Activated effector memory CD4-positive, alpha-beta T cell treated with anti-CD3 and anti-CD28 coated beads, Interleukin-2, amount 50 U/mL, for 16 hours (primary cell): ENCODE measurements at regions not wholly inside any gene's neighbourhood (a gene's known extent, or its start where the extent isn't known, plus 50 kb on each side); places are given as distances from the start of the nearest gene placed in this dataset.
"Not testable (repeated sequence)": the region's sequence is repeated elsewhere in the genome, so short reads cannot be mapped to it uniquely, and the experiment has no call there.

Experiments used
- DNase-seq: peaks from one replicate; pipeline ENCODE4 v3.0.0-alpha.2; 2020

DNA sequence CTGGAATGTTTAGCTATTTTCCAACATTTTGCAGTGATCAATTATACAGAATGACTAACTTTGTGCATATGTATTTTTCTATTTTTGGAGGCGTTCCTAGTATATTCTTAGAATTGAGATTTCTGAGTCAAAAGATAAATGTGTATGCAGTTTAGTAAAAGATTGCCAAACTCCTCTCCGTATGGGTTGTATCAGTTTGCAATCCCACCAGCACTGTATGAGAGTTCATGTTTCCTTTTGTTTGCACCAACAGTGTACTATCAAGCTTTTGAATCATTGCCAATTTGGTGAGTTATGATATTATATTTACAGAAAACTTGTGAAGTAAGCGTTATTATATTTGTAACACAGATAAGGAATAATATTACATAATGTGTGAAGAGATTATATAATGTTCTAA is 658.7 kb downstream of the JRKL start:
- no peak for DNase-seq

DNA sequence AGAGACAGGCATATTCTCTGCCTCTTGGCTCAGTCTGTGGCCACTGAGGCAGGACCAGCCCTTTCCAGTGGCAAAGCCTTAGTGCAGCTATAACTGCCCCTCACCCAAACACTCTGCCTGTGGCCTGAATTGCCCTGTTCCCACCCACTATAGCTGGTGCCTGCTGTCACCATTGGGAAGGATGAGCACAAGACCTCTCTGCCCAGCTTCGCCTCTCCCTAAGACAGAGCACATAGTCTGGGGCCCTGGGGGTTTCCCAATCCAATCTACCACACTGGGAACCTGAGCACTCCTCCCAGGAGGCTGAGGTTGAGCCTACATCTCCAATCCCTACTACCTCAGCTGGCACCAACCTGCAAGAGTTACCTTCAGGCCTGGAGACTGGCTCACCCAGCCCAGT is 670.4 kb downstream of the JRKL start:
- DNase-seq = no peak

DNA sequence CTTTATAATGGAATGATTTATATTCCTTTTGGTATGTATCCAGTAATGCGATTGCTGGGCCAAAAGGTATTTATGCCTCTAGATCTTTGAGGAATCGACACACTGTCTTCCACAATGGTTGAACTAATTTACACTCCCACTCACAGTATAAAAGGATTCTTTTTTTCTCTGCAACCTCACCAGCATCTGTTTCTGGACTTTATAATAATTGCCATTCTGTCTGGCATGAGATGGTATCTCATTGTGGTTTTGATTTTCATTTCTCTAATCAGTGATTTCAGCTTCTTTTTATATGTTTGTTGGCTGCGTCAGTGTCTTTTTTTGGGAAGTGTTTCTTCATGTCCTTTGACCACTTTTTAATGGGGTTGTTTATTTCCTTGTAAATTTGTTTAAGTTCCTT is 679.3 kb downstream of the JRKL start:
- no peak for DNase-seq

DNA sequence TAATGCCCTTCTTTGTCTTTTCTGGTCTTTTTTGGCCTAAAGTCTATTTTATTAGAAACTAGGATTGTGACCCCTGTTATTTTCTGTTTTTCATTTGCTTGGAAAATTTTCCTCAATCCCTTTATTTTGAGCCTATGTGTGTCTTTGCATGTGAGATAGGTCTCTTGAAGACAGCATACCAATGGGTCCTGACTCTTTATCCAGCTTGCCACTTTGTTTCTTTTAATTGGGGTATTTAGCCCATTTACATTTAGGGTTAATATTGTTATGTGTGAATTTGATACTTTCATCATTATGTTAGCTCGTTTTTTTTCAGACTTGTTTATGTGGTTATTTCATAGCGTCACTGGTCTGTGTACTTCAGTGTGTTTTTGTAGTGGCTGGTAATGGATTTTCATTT is 682.6 kb downstream of the JRKL start:
- no peak for DNase-seq

DNA sequence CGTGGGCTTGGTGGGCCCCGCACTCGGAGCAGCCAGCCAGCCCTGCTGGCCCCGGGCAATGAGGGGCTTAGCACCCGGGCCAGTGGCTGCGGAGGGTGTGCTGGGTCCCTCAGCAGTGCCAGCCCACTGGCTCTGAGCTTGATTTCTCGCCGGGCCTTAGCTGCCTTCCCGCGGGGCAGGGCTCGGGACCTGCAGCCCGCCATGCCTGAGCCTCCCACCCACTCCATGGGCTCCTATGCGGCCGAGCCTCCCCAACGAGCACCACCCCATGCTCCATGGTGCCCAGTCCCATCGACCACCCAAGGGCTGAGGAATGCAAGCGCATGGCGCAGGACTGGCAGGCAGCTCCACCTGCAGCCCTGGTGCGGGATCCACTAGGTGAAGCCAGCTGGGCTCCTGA is 686.9 kb downstream of the JRKL start:
- not testable (repeated sequence) for DNase-seq

DNA sequence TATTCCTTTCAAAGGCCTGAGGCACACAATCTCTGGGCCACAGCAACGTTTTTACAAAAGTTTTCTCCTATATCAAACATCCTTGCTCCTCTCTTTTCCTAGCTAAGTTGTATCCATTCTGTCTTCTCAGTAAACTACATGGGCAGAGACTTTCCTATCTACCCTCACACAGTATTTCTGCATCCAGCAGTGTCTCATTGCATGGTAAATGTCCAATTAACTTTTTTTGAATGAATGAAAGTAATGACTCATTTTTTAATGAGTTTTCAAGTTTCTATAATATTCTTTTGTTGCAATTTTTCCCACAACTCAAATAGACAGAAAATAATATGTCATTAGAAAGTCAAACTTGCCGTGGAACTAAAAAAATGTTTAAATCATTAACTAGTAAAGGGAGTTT is 688.6 kb downstream of the JRKL start:
- DNase-seq = no peak

DNA sequence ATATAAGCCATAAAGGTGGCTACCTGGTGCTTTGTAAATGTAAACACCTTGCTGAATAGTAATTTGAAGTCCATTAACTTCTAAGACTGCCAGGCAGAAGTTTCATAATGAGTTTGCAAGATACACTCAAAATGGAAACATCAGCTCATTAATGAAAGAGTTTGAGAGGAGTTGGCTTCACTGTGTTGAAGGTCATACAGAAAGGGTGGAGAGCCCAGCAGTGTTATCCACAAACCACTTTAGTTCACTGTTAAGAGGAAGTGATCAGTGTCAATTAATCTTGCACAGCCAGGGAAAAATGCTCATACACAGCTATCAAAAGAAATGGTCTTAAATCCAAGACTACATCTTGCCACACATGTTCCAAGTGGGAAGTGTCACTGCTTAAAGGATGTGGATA is 689.4 kb downstream of the JRKL start:
- DNase-seq = no peak

DNA sequence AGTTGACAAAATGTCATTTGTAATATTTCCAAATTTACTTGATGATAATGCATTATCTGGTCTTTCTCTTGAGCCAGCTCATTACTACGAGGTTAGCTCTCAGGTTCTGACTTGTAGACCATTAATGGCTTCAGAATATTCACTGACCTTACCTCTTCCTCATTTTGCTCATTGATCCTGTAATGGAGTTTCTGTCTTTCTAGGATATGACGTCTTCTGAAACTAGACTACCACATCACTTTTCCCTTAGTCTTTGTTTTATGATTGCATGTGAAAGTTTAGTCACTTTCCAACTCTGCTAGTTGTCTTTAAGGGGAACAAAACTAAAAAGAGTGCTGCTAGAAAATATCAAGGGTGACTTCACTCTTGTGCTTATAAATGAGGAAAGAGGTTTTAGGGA is 697.6 kb downstream of the JRKL start:
- DNase-seq = no peak

DNA sequence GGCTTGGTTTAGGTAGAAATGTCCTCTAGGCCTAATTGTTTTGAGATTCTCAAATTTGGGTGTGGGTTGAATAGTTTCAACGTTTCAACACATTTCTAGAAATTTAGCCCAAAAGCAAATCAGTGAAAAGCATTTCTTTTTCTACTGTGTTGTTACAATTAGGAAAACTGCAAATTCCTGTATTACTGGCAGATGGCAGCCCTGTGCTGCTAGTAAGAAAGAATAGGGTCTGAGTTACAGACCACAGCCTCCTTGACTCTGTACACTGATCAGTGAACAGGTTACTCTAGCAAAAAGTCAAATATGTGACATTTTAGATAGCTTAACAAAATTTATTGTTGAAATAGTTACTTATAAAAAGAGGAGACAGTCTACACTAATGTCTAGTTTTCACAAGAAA is 703.0 kb downstream of the JRKL start:
- DNase-seq = no peak

DNA sequence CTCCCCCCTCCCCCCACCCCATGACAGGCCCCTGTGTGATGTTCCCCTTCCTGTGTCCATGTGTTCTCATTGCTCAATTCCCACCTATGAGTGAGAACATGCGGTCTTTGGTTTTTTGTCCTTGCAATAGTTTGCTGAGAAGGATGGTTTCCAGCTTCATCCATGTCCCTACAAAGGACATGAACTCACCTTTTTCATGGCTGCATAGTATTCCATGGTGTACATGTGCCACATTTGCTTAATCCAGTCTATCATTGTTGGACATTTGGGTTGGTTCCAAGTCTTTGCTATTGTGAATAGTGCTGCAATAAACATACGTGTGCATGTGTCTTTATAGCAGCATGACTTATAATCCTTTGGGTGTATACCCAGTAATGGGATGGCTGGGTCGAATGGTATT is 712.4 kb downstream of the JRKL start:
- DNase-seq = not testable (repeated sequence)

DNA sequence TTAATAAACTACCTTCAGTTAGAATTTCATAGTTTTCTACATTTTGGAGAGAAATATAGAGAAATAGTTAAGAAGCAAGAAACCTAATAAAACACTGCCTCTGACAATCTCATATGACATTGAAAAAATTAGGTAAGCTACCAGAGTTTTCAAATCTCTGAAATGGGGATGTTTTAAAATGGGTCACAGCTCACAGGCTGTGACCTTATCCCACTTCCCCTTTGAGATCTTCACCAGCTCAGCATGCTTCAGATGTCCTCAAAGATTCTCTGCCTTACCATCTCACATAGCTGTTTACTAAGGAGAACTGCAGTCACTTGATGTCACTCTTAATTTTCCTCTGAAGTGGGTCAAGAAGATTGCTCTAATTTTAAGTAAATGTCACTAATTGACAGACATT is 717.8 kb downstream of the JRKL start:
- no peak for DNase-seq

DNA sequence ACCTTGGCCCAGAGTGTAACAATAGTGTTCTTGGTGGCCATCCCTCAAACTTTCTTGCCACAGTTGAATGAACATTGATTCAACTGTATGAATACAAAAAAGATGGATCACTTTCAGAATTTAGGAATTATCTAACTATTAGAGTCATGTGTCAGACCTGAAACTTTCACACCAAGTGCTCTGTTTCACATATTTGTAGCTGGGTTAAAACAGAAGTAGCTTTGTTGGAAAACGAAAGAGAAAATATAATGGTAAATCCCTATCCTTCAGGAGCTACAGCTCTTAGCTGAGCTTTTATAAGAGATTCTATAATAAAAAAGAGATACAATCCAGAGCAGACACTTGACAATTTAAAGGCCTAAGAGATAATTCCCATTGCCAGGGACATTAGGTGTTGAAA is 719.3 kb downstream of the JRKL start:
- DNase-seq = no peak

DNA sequence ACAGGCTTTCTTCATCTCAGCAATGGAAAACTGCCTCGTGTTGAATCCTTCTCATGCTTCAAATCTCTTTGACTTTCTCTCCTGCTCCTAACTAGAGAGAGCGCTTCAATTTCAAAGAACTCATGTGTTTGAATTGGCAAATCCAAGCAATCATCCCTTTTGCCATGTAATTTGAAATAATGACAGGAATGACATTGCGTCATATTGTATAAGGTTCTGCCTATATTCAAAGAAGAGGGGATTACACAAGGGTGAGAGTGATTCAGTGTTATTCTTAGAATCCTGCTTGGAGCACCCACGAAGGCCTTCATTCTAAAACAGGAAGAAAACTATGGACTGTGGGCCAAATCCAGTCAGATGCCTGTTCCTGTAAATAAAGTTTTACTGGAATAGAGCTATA is 720.6 kb downstream of the JRKL start:
- DNase-seq = no peak

DNA sequence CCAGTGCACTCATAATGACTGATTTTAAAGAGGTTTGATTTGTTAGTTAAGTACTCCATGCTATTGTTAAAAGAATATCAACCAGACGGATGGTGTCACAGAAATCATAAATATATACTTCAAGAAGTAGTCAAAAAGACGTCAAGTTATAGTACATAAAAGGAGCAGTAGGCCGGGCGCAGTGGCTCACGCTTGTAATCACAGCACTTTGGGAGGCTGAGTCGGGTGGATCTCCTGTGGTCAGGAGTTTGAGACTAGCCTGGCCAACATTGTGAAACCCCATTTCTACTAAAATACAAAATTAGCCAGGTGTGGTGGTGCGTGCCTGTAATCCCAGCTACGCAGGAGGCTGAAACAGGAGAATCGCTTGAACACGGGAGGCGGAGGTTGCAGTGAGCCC is 721.7 kb downstream of the JRKL start:
- DNase-seq = no peak

DNA sequence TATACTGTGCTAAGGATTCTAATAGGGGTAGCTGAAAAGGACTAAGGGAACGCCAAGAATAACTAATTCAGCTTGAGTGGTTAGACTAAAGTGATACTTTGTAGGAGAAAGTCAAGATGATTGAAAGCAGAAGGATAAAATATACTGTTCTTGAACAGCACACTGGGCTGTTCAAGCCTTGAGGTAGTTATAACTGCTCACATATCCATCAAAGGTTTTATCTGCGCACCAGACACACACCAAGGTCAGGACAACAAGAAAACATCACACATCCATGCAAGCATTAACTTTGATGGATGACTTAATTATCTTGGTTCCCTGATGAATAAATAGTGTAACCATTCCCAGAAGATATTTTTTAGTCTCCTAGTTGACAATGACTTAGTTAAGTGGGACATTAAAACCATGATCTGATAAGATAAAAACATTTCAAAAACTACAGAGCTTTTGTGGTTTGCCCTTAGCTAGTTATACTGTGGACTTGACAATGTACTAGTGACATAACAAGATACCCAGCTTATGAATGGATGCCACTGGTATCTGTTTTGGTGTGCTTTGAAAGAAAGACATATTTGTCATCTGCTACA is 728.9 kb downstream of the JRKL start:
- no peak for DNase-seq

DNA sequence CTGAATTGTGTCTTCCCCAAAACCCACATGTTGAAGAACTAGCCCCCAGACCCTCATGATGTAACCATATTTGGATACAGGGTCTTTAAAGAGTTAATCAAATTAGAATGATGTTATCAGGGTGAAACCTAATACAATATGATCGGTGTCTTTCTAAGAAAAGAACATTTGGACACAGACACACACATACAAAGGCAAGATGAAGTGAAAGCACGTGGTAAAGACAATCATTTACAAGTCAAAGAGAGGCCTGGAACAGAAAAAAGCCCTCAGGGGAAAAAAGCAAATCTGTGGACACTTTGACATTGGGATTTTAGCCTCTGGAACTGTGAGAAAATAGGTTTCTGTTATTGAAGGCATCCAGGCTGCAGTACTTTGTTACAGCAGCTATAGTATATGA is 733.4 kb downstream of the JRKL start:
- DNase-seq = no peak

DNA sequence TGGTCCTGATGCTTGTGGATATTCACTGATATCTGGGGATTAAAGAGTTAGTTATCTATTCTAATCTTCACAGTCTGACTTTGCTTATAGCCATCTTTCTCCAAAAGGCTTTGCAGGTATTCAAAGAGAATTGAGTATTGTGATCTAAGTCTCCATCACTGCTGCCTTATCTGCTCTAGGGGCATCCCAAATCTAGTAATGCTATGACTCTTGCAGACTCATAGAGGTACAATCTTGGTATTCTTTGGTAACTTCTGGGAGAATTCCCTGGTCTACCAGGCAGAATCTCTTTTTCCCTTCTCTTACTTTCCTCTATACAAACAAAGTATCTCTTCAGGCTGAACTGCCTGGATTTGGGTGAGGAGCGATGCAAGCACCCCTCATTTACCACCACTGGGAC is 746.3 kb downstream of the JRKL start:
- DNase-seq = no peak

DNA sequence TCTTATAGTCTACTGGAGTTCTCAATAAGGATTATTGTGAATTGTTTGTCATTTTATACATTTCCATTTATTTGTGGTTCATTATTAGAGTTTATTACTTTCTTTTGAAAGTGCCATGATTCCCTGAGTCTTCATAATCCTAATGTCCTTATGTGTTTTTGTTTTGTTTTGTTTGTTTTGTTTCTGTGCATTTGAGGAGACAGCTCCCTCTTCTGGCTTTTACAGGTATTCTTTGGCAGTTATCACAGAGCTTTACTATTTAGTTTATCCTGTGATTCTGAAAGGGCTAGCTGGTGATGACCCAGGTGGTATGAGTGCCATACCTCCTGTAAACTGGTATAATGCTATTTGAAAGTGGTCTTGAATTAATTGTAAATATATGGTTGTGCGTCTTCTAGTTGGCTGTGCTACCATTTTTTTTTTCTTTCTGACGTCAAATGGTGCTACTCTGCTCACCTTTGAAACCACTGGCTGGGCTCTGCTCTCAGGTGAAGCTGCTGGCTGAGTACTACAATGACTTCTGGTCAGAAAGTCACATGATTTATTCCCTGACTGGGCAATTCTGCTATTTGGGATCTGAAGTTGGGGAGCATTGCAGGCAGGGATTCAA is 751.2 kb downstream of the JRKL start:
- DNase-seq = no peak

DNA sequence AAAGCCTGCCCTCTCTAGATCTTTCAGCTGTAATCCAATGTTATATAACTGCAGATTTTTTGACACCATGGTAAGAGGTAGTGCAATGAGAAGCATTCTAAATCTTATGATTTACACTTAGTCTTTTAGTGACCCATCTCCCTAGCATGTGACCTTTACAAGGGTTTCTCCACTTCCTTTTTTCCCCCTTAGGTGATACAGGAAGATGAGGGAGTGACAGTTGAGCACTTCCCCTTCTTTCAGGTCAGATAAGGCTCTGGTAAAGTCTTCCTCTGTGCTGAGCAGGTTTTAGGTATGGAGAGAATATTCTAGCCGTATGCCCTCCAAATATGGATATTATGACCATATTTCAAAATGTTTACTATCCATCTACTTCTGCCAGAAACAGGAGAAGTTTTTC is 753.6 kb downstream of the JRKL start:
- no peak for DNase-seq

DNA sequence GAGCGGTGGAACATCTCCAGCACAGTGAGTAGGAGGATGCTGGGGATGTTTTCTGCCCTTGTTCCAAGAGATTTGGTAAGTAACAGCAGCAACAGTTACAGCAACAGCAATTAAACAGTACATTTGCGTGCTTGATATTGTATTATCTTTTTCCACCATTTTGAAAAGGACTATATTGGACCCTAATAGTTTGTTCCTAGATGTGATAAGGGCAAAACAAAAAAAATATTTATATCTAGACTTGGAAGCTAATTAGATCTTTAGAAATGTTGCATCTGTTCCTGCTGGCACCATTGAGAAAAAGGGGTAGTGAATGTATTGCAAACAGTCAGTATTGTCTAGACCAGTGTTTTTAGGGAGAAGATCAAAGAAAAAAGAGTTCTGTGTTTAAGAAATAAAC is 759.9 kb downstream of the JRKL start:
- no peak for DNase-seq

DNA sequence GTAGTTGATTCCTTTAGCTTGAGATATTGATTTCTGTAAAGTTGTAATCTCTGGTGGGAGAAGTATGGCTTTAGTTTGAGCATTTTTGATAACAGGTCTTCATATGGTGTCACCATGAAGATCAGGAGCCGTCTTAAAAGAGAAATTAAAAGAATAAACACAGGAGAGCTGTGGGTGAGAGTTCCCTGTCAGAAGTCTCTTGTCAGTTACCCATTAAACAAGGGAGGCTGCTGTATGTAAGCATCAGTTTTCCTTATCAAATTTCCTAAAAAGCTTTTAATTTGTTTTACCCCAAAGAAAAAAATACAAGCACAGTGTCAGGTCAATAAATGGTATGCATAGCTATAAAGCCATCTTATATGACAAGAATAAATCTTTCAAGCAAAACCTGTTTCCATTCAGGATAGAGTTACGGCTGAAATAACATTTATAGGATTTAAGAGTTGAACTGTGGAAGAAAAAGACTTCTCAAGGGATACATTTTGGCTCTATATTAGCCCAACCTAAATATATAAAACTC is 767.5 kb downstream of the JRKL start:
- no peak for DNase-seq

DNA sequence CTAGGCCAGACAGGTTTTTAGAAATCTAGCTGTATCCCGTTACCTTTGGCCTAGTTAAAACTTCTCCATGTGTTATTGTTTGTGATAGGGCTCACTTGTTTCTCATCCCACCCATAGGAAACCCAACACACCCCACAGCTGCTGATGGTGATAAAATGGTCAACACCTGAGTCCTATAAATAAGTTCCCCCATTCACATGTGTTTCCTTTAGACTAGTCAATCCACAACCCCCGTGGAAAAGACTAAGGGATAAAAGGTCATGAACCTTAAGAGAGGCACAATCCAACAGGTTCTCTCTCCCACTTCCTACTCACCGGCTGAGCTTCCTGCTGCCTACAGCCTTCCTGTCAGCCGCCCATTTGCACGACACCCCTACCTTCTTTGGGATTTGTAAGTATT is 768.4 kb downstream of the JRKL start:
- no peak for DNase-seq

DNA sequence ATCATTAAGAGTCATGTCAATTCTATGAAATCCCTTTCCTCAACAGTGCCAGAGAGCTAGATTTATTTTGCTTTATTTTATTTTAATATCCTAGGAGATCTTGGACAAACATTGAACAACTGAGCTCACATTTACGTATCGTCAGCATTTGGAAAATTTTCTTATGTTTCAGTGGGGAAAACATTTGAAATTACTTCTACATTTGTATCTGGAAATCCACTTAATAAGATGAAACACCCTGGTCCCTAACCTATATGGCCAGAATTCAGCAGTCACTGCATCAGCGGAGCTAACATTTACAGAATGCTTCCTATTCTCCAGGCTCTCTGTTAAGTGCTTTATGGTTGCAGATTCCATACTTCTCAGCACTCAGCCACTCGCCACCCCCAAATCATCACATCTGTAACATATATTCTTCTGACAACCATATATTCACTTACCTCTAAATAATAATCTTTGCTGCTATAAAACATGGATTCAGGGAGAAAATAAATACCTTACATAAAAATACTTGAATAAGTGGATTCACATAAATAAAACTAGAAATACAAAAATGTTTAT is 773.9 kb downstream of the JRKL start:
- DNase-seq = no peak

DNA sequence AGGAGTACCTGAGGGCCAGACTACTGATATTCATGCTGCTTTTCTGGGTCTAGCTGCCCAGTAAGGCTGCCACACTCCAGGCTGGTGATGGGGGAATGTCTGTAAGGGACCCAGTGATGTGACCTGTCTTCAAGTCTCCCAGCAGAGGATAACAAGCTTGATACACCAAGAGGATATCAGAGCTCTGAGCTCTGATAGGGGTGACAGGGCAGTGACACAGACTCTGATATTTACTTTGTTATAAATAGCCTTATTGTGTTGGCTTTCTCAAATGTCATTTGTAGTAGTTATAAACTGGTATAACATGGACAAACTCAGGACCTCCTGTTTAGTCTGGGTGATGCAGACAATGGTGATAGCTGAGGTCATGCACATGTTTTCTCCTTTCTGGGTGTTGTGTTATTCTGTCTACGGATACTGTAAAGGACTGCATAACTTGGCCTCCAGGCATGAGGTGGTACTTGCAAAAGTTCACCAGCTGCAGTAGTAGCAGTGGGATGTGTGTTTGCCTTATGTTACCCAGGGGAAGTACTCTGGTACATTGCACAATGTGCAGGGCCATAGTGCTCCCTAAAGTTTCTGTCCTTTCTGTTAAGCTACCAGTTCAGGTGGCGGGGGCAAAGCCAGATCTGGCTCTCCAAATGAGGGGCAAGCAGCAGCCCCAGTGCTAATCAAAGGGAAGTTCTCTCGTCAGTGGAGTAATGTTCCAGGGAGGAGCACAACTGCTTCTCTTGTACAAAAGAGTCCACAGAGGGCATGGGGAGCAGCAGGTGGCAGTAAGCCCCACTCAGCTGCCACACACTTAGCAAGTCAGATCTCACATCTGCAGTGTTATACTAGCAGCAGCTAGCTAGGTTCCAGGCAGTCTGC is 812.2 kb downstream of the JRKL start:
- no peak for DNase-seq
